ENCODE measurements at regions not wholly inside any gene's neighbourhood (a gene's known extent, or its start where the extent isn't known, plus 50 kb on each side); places are given as distances from the start of the nearest gene placed in this dataset.

- no peak for TF ChIP-seq CTCF (IDR thresholded peaks at IDR 0.05)
- TF ChIP-seq EZH2phosphoT487 (IDR thresholded peaks at IDR 0.05), result no peak
Observed at GRCh38 chr6:71545905-71546304, 257.3 kb downstream of the OGFRL1 start.

Measured in neural progenitor cell (in vitro differentiated cells).